ENCODE measurements at regions not wholly inside any gene's neighbourhood (a gene's known extent, or its start where the extent isn't known, plus 50 kb on each side); places are given as distances from the start of the nearest gene placed in this dataset.

DNA sequence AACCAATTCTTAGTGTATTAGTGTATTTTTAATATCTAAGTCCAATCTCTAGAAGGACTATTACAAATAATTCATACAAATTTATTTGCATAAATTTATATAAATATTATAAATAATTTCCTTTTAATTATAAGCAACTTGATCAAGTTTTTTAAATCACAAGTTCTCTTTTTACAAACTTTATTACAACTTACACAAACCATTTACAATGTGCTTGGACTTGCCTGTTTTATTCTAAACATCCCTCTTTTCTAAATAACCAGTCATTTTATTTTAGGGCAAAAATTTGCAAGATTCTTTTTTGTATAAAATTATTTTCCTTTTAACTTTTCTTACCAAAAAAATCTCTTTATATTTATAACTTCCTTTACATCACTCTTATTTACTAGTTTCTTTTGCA lies 83.5 kb upstream of the SYNCRIP start:
- no peak for TF ChIP-seq YY1 (IDR thresholded peaks at IDR 0.05; ENCODE audit: insufficient read depth, insufficient read length)
- TF ChIP-seq ZNF274 (IDR thresholded peaks at IDR 0.05; ENCODE audit: low read depth, low read length), result no peak
- no peak for TF ChIP-seq SUZ12 (IDR thresholded peaks at IDR 0.05; ENCODE audit: extremely low read depth, insufficient read depth, insufficient read length)

Data from NT2/D1 (cell line).